Activated naive CD4-positive, alpha-beta T cell treated with anti-CD3 and anti-CD28 coated beads, Interleukin-2, amount 50 U/mL, for 24 hours (primary cell): ENCODE measurements at regions not wholly inside any gene's neighbourhood (a gene's known extent, or its start where the extent isn't known, plus 50 kb on each side); places are given as distances from the start of the nearest gene placed in this dataset.
A peak's percentile ranks its signal among the peaks of the same experiment; 100 is the strongest.

Experiments used
- H3K27ac Mint-ChIP-seq: one replicate; pipeline ENCODE4 v1.8.0; 2021; ENCODE audit warnings: mild to moderate bottlenecking, mixed read lengths
- H3K27me3 Mint-ChIP-seq: one replicate; pipeline ENCODE4 v1.8.0; 2021; ENCODE audit warnings: mixed read lengths
- H3K36me3 Mint-ChIP-seq: one replicate; pipeline ENCODE4 v1.8.0; 2021; ENCODE audit warnings: mixed read lengths
- H3K4me1 Mint-ChIP-seq: one replicate; pipeline ENCODE4 v1.8.0; 2021; ENCODE audit warnings: mixed read lengths
- H3K4me3 Mint-ChIP-seq: one replicate; pipeline ENCODE4 v1.8.0; 2021; ENCODE audit warnings: mild to moderate bottlenecking, mixed read lengths
- H3K9me3 Mint-ChIP-seq: one replicate; pipeline ENCODE4 v1.8.0; 2021; ENCODE audit warnings: mixed read lengths

DNA sequence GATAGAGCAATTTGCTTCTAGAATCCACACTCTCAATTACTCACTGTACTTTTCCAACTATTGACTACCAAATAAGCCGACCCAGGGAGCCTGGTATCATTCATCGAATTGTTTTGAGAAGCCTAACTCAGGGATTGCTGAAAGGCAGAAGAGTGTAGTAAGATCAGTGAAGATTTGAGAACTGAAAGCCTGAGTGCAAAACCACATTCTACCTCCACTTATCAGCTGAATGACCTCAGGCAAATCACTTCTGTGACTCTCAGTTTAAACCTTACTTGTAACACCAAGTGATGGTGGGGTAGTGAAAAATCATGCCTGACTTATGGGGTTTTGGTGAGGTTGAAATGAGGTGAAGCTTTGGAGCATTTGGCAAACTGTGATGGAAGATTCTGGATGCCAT is 126.1 kb upstream of the MAX start:
- peak overlapping the region; percentile 87 for H3K4me3 Mint-ChIP-seq
- no peaks in the 10 kb centered on the region for H3K36me3 Mint-ChIP-seq
- H3K4me1 Mint-ChIP-seq: peaks cover 58% of the 10 kb centered on the region
- no peaks in the 10 kb centered on the region for H3K27me3 Mint-ChIP-seq
- H3K9me3 Mint-ChIP-seq: no peaks in the 10 kb centered on the region
- H3K27ac Mint-ChIP-seq: peak overlapping the region; percentile 47

- H3K27ac Mint-ChIP-seq: peak overlapping the region; percentile 95
- peak overlapping the region; percentile 87 for H3K4me3 Mint-ChIP-seq
- H3K36me3 Mint-ChIP-seq: no peaks in the 10 kb centered on the region
- peaks cover 59% of the 10 kb centered on the region for H3K4me1 Mint-ChIP-seq
- H3K9me3 Mint-ChIP-seq: no peaks in the 10 kb centered on the region
- H3K27me3 Mint-ChIP-seq: no peaks in the 10 kb centered on the region
These were observed 126.8 kb upstream of the MAX start for GRCh38 chr14:65228956-65229747.

- H3K4me1 Mint-ChIP-seq: peaks cover 54% of the 10 kb centered on the region
- H3K27ac Mint-ChIP-seq: peak overlapping the region; percentile 95
- no peaks in the 10 kb centered on the region for H3K27me3 Mint-ChIP-seq
- no peaks in the 10 kb centered on the region for H3K36me3 Mint-ChIP-seq
- peak overlapping the region; percentile 87 for H3K4me3 Mint-ChIP-seq
- no peaks in the 10 kb centered on the region for H3K9me3 Mint-ChIP-seq
These were observed 127.7 kb upstream of the MAX start for GRCh38 chr14:65229748-65230728.

DNA sequence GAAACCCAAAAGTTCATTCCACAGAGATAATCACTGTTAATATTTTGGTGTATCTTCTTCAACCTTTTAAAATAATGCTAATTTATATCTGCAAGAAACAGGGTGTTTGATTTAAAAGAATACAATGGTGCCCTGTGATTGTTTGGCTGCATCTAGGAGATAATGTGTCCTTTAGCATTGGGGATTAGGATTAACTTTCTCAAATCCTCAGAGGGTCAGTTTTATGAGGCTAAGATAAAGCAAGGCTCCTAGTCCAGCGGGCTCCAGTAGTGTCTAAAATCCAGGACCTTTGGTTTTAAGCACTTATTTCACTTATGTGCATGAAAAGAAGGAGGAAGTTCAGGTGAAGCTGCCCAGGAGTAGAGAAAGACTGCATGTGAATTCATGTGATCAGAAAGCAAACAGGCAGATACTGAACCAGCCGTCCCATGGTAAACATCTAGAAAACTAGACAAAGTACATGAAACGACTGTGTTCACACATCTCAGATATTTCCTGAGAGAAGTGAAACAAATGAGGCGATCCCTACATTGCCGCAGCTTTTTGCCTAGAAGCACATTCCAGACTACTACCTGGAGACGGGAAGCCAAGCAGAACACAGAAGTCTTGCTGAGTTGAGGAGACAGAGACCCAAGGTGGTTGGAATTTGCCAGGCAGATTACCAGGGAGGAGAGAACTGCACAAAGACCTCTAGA is 129.1 kb upstream of the MAX start:
- H3K4me1 Mint-ChIP-seq: peaks cover 40% of the 10 kb centered on the region
- H3K27ac Mint-ChIP-seq: no peak overlapping the region
- no peak overlapping the region for H3K4me3 Mint-ChIP-seq
- no peaks in the 10 kb centered on the region for H3K36me3 Mint-ChIP-seq
- no peaks in the 10 kb centered on the region for H3K27me3 Mint-ChIP-seq
- no peaks in the 10 kb centered on the region for H3K9me3 Mint-ChIP-seq

GRCh38 chr14:65234752-65235361 is 132.5 kb upstream of the MAX start:
- H3K4me3 Mint-ChIP-seq: no peak overlapping the region
- H3K9me3 Mint-ChIP-seq: no peaks in the 10 kb centered on the region
- H3K27ac Mint-ChIP-seq: no peak overlapping the region
- H3K27me3 Mint-ChIP-seq: no peaks in the 10 kb centered on the region
- H3K4me1 Mint-ChIP-seq: peaks cover 19% of the 10 kb centered on the region
- no peaks in the 10 kb centered on the region for H3K36me3 Mint-ChIP-seq

- Mint-ChIP-seq H3K9me3 (no peaks in the 10 kb centered on the region), H3K27ac (no peak overlapping the region), H3K4me1 (peaks cover 11% of the 10 kb centered on the region), H3K4me3 (no peak overlapping the region), H3K27me3 (no peaks in the 10 kb centered on the region), H3K36me3 (no peaks in the 10 kb centered on the region)
These were observed 134.9 kb upstream of the MAX start for GRCh38 chr14:65237023-65237814.

GRCh38 chr14:65237941-65238340 is 135.6 kb upstream of the MAX start:
- Mint-ChIP-seq H3K4me3 (no peak overlapping the region), H3K27me3 (no peaks in the 10 kb centered on the region), H3K27ac (no peak overlapping the region), H3K36me3 (no peaks in the 10 kb centered on the region), H3K9me3 (no peaks in the 10 kb centered on the region), H3K4me1 (peaks cover 11% of the 10 kb centered on the region)

DNA sequence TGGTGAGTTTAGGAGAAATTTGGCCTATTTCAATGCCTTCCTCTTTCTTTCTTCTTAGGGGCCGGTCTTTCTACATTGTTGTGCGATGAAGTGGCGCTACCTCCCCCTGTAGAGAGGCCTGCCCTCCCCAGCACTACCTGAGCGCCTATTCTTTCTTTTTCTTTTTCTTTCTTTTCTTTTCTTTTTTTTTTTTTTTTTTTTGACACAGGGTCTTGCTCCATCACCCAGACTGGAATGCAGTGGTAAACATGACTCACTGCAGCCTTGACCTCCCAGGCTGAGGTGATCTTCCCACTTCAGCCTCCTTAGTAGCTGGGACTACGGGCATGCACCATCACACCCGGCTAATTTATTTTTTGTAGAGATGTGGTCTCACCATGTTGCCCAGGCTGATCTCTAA is 136.1 kb upstream of the MAX start:
- H3K9me3 Mint-ChIP-seq: no peaks in the 10 kb centered on the region
- no peaks in the 10 kb centered on the region for H3K36me3 Mint-ChIP-seq
- peaks cover 8% of the 10 kb centered on the region for H3K4me1 Mint-ChIP-seq
- H3K27ac Mint-ChIP-seq: no peak overlapping the region
- H3K4me3 Mint-ChIP-seq: no peak overlapping the region
- no peaks in the 10 kb centered on the region for H3K27me3 Mint-ChIP-seq

DNA sequence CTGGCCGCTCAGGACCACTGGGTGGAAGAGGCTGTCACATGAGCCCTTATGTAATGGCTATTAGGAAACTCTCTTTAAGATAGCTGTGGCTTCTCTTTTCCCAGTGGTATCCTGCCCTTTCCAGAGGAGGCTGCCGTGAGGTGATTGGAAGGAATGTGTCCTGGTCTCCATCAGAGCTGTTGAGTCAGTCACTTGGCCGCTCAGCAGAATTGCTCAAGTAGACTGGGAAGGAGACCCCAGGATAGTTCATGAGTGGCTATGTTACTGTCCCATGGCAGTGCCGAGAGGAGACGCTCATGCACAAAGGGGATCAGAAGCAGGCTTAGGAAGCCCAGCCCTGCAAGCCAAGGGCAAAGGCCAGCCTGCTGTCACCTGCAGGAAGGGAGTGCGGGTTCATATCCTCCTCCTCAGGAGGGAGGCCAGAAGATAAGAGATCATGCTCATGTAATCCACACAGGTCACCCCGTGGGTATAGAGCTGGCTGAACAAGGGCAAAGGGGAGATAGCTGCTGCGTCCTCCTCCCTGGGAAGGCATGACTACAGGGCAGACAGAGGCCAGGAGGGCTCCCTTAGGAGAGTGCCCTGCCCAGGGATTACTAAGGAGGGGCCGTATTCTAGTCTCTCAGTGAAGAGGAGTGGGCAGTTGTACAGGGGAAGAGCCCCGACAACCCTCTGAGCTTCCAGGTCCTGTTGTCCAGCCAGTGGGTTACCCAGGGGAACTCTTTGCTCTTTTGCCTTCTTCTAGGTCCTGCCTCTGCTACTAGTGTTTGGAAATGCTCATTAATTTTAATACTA is 137.0 kb upstream of the MAX start:
- H3K27ac Mint-ChIP-seq: no peak overlapping the region
- H3K36me3 Mint-ChIP-seq: no peaks in the 10 kb centered on the region
- H3K27me3 Mint-ChIP-seq: no peaks in the 10 kb centered on the region
- H3K9me3 Mint-ChIP-seq: no peaks in the 10 kb centered on the region
- no peaks in the 10 kb centered on the region for H3K4me1 Mint-ChIP-seq
- H3K4me3 Mint-ChIP-seq: no peak overlapping the region

GRCh38 chr14:65239938-65240296 is 137.6 kb upstream of the MAX start:
- H3K27me3 Mint-ChIP-seq: no peaks in the 10 kb centered on the region
- H3K27ac Mint-ChIP-seq: no peak overlapping the region
- no peaks in the 10 kb centered on the region for H3K36me3 Mint-ChIP-seq
- no peaks in the 10 kb centered on the region for H3K9me3 Mint-ChIP-seq
- H3K4me3 Mint-ChIP-seq: no peak overlapping the region
- no peaks in the 10 kb centered on the region for H3K4me1 Mint-ChIP-seq

DNA sequence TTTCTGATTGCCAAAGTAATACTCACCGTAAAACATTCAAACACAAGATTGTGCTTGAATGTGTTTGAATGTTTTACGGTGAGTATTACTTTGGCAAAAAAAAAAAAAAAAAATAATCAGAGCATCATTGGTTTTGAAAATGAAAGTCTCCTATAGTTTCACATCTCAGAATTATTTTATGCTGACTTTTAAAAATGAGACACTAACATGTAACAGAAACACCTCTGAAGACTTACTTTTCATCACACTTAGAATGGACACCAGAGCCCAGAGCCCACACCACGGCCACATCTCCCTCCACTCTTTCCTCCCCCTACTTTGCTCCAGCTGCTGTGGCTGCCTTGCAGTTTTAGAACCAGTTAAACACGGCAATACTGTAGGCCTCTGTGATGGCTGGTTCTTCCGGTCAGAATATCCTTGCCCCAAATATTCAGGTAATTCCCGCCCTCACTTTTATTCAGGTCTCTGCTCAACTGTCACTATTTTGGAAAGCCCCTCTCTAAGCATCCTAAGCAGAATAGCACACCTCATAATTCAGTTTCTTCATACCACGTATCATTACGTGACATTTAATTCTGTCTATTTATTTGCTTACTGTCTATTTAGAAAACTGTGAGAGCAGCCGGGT is 138.9 kb upstream of the MAX start:
- Mint-ChIP-seq H3K27me3 (no peaks in the 10 kb centered on the region), H3K4me1 (peaks cover 8% of the 10 kb centered on the region), H3K36me3 (no peaks in the 10 kb centered on the region), H3K4me3 (no peak overlapping the region), H3K9me3 (no peaks in the 10 kb centered on the region), H3K27ac (no peak overlapping the region)

GRCh38 chr14:65242732-65243134 is 140.4 kb upstream of the MAX start:
- Mint-ChIP-seq H3K36me3 (no peaks in the 10 kb centered on the region), H3K27me3 (no peaks in the 10 kb centered on the region), H3K4me1 (peaks cover 8% of the 10 kb centered on the region), H3K4me3 (no peak overlapping the region), H3K27ac (no peak overlapping the region), H3K9me3 (no peaks in the 10 kb centered on the region)

DNA sequence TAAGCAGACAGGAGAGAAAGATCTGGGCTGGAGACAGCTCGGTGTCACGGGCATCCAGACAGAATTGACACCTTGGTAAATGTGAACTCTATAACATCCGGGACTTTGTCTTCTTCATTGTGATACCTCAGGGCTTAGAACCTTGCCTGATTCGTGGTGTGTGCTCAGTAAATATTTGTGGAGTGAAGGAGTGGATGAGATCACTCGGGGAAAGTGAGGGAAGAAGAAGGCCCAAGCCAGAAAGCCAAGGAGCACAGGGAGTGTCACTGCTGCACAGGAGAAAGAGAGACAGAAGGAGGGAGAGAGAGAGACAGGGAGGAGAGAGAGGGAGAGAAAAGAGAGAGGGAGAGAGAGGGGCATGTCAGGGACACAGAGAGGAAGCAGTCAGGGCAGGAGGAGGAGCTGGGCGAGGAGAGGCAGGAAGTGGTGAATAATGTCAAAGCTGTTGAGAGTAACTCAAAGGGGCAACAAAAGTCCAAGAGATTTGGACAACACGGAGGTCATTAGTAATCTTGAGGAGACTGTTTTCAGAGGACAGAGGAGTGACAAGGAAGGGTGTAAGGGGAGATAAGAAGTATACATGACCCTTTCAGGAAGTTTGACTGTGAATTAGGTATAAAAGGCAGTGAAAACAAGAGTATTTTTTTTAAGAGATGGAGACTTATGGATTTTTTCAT is 141.6 kb upstream of the MAX start:
- Mint-ChIP-seq H3K4me3 (no peak overlapping the region), H3K4me1 (peaks cover 8% of the 10 kb centered on the region), H3K27me3 (no peaks in the 10 kb centered on the region), H3K27ac (no peak overlapping the region), H3K9me3 (no peaks in the 10 kb centered on the region), H3K36me3 (no peaks in the 10 kb centered on the region)
